ENCODE measurements at regions not wholly inside any gene's neighbourhood (a gene's known extent, or its start where the extent isn't known, plus 50 kb on each side); places are given as distances from the start of the nearest gene placed in this dataset.

DNA sequence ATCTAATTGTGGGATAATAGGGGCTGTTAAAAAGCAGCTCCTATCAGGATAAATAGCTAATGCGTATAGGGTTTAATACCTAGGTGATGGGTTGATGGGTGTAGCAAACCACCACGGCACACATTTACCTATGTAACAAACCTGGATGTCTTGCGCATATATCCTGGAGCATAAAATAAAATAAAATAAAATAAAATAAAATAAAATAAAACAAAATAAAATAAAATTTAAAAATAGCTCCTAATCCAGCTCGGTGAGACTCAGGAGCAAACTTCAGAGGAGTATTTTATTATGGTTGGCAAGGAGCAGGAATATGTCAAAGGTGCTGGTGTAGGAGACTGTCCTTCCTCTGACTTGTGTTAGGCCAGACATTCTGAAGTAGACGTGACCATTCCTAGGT lies 721.0 kb downstream of the BCL11B start:
- no peak for DNase-seq

DNA sequence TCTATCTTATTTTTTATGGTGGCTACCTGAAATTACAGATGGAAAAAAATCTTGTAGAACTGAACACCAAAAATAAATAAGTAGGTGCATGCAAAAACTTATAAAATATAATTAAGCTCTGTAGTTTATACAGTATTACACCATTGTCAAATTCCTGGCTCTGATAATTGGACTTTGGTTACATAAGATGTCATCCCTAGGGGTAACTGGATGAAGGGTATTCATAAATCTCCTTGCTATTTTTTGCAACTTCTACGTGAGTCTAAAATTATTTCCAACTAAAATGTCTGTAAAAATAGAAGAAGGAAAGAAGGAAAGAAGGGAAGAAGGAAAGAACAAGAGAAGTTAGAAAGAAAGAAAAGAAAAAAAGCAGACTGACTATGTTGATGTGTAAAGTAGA lies 716.6 kb downstream of the BCL11B start:
- DNase-seq, result no peak

DNA sequence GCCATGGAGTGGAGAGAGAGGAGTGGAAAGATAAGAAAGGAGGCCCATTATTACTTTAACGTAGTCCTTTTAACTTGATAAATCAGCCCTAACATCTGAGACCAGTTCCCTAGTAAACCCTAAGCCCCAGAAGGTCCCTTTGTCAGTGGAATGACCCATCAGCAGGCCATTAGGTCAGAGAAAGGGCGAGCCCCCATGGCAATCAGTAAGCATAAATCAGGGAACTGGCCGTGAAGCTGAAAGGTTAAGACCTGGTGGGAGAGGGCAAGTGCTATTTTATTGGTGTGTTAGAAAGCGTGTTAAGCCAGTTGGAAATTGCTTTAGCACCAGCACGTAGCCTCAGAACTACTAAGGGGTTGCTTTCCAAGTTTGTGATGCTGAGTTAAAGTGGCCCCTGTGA lies 708.0 kb downstream of the BCL11B start:
- DNase-seq, result no peak

DNA sequence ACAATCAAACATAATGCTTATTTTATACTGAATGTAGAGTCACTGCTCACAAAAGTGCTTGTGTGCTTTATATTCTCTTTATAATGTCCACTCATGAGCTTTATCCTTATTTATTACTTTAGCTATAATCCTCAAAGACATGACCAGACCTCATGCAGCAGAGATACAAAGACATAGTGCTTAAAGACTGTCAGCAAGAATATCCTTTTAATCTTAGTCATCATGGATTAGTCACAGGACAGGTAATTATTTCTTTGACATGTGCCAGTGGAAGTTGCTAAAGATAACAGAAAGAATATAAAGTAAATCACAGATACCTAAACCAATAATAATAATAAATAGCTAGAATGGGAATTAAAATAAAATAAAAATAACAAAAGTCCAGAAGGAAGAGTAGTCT lies 707.5 kb downstream of the BCL11B start:
- DNase-seq, result no peak

DNA sequence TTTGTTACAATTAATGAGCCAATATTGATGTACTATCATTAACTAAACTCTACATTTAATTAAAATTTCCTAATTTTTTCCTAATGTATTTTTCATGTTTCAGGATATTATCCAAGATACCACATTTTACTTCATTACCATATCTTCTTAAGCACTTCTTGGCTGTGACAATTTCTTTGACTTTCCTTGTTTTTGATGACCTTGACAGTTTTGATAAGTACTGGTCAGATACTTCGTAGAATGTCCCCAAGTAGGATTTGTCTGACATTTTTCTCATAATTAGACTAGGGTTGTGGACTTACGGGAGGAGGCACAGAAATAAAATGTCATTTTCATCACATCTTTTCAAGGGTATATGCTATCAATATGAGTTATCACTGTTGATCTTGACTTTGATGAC lies 700.9 kb downstream of the BCL11B start:
- no peak for DNase-seq

DNA sequence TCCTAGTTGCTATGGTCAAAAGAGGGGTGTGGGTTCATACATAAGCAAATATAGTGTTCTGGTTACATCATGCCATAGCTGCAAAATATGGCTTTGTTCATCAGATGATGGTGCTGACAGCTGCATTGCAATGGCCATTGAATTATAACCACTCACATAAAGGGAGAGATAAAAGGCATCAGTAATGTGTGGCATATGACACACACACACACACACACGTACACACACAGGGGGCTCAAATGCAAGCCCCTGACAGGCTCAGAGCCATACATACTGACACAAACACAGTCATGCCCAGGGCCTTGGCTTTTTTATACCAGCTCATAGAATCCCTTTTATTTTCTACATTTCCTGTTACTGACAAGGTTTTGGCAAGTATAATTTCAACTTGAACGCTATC lies 698.9 kb downstream of the BCL11B start:
- DNase-seq, result no peak

DNA sequence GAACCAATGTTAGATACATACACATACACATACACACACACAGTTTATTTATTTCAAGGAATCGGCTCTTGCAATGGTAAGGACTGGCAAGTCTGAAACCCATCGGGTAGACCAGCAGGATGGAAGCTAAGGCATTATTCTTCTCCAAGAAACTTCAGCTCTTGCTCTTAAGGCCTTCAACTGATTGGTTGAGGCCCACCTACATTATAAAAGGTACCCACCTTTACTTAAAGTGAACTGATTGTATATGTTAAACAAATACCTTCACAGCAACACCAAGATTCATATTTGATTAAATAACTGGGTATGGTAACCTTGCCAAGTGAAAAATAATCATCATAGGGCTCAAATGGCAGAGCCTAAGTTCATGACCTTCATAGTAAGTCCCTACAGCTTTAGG lies 695.5 kb downstream of the BCL11B start:
- DNase-seq, result no peak

DNA sequence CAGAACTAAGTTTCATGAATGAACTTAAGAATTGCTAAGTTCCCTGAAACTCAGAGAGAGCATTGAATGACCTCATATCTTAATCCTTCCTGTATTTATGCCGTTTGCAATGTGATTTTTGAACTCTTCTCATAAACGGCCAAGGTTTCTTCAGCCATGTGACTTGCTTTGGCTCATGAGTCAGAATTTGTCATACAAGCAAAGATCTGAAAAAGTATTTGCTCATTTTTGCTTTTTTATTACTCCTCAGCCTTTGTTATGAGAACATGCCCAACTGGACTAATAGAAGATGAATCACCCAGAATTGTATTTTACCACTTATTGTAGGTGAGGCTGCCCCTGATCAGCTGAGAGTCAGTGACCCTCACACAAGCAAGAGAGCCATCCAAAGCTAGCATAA lies 693.8 kb downstream of the BCL11B start:
- DNase-seq, result no peak

DNA sequence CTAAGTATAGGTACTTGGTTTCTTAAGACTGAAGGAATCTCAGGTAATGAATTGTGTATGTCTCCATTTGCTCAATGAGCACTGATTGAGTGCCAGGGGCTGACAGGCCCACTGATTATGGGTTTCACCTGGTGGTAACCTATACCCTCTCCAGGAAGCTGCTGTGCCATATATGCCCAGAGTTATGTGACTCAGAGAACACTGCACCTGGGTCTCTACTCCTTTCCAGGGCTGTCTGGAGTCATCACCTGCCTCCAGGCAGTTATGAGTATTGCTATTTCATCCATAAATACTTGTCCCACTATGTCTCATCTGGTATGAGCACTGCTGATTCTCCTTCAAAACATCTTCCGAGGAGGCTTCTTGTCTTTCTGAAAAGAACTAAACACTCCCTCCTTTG lies 692.9 kb downstream of the BCL11B start:
- DNase-seq, result no peak

DNA sequence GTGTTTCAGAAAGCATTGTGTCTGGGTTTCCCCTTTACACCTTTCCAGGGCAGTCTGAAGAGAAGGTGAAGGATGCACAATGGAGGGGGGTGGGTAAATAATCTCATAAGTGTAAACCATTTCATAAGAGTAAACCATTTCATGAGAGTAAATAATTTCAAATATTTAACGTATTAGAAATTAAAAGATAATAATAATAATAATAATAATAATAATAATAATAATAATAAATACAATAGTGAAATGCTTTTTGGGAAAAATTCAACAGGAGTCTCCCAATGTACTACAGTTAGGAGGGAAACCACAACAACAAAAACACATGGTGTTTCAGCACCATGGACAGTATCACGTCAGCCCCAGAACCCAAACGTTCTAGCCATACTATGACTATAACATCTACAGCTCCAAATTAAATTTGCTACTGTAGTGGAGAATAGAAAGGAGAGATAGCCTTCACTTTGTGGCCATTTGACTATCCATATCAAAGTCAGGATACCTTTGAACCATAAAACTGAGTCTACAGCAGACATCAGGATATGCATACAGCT lies 691.8 kb downstream of the BCL11B start:
- no peak for DNase-seq

DNA sequence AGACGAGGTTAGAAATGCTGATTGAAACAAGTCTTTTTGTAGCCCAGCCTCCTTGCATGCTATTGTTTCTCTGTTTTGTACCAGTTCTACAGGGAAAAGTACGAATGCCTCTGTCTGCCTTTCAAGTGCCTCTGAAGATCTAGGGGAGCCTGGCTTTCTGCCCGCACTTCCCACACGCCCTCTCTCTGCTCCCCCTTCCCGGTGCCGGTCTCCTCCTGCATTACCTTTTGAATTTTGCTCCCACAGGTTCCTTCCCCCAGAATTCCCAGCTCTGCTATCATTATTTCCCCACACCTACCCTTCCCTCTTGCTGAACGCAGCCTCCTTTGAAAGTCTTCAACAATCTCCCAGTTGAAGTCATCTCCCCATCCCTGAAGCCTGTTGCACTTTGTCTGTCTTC lies 689.7 kb downstream of the BCL11B start:
- no peak for DNase-seq

DNA sequence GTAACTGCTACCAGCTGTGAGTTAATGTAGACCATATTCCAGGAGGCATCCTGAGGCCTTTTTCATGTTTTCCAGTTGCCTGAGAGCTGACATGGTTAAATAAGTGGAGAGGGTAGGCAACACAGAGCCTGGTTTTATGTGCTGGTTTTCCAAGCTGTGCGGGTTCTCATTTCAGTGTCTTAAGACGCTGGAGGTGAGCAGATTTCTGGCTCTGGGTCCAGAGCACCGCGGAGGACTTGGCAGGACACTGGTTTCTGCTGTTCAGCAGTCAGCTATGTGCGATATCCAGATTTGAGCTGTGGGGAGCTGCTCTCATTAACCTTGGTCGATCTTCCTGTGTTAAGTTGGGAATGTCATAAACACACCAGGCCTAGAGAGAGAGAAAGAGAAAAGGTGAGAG lies 680.8 kb downstream of the BCL11B start:
- DNase-seq, result no peak

DNA sequence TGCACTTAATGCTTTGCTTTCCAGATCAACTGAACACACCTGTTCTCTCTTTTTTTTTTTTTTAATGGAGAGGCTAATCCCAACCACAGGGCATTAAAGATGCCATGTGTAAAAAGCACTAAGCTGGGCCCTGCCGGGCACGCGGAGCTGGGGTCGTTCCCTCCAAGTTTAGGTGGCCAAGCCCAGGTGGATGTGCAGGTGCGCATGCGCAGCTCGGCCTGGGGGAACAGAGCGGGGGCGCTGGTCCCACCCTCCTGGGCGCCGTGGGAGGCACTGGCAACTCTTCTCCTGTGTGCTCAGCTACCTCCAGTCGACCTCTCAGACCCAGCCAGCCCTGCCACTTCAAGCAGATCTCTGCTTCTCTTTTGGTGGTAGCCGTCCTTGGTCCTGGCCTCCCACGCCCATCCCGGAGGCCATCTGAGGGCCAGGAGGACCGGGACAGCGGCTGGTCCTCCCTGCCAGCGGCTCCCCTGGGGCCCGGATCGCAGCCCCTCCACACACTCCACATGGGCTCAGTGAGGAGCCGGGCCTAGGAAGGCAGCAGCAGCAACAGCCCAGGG lies 679.3 kb downstream of the BCL11B start:
- no peak for DNase-seq

DNA sequence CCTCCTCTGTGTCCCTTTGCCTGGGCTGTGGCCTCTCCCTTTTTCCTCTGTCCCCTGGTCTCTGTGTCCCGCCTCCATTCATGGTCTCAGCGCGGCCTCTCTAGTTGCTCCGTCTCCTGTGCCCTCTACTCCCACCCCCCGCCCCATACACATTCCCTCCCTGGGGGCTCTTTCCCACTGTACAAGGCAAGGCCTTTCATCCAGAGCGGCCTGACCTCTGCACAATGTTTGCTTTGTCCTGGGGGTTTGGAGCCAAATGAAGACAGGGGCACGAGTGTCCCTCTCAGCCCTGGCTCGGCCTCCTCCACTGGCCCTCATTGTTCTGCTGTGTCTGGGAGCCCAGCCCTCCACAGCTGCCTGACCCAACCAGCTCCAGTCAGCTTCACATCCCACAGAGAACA lies 678.6 kb downstream of the BCL11B start:
- no peak for DNase-seq

DNA sequence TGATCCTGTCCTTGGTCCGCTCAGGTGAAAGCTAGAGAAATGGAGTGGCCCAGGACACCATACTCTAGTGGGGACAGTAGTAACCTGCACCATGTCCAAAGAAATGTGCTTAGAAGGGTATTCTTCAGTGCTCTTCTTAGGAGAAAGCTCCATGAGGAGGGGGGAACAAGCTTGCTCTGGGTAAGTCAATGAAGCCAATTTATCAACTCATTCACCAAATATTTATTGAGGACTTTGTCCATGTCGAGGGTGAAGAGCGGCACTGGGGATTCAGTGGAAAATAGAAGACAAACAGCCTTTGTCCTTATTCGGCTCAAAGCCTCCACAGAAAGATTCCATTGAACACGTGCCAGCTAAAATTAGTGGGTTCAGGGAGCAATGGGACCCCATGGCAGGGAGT lies 677.8 kb downstream of the BCL11B start:
- DNase-seq, result no peak

DNA sequence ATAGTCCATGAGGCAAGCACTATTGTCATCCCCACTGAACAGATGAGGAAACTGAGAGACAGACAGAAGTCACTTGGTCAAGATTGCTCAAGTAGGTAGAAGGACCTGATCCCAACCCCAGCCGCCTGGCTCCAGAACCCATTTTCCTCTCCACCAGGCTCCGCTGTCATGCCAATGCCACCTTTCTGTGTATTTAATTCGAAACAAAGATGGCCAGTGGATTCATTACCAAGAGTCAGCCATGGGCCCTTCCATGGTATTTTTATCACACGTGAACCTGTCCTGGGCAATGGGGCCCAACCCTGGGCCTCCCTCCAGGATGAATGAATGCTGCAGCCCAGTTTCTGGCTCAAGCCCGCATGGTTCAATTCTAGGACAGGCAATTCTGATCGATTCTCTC lies 673.4 kb downstream of the BCL11B start:
- DNase-seq, result no peak

DNA sequence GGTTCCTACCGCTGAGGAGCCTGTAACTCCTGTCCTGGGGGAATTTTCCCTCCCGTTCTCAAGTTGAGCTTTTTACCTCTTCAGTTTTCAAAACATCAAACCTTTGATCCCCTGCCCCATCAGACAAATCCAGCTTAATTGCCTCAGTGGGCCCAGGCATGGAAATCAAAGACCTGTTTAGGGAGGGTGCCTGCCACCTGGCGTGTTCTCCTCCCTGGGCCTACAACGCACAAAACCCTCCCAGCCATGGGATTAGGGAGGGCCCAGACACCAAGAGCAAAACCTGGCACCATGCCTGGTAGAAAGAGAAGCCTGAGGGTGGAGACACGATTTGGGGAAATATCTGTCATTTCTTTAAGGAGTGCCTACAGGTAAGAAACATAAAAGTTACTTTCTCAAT lies 672.9 kb downstream of the BCL11B start:
- no peak for DNase-seq

DNA sequence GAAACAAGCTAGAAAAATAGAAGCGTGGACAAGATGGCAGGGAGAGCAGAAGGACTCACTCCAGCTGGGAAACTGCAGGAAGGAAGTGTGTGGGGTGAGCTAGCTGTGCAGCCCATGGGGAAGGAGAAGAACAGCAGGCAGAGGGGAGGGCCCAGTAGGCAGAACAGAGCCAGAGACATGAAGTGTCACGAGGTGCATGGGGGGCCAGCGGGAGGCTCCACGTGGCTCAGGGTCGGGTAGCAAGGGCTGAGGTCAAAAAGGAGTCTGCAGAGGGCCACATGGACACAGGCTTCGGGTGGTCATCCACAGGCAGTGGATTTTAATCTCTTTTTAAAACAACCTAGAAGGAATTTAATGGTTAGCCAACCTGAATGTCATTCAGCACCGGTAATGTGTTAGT lies 669.0 kb downstream of the BCL11B start:
- no peak for DNase-seq

DNA sequence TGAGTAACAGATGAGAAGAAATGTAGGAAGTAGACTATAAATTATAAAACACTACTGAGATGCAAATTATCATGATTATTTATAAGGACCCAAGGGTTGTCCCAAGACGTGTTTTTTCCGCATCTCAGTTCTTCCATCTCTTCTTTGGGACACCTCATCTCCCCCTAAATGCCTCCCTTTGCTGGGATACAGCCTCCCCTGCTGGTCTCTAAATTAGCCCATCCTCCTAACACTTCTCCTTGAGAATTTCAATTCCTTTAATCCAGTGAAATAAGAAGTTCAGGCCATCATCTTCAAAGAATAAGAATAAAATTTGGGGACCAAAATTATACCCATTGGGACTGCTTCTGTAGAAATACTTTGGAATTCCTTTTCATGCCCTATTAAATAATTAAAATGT lies 667.0 kb downstream of the BCL11B start:
- DNase-seq, result no peak

DNA sequence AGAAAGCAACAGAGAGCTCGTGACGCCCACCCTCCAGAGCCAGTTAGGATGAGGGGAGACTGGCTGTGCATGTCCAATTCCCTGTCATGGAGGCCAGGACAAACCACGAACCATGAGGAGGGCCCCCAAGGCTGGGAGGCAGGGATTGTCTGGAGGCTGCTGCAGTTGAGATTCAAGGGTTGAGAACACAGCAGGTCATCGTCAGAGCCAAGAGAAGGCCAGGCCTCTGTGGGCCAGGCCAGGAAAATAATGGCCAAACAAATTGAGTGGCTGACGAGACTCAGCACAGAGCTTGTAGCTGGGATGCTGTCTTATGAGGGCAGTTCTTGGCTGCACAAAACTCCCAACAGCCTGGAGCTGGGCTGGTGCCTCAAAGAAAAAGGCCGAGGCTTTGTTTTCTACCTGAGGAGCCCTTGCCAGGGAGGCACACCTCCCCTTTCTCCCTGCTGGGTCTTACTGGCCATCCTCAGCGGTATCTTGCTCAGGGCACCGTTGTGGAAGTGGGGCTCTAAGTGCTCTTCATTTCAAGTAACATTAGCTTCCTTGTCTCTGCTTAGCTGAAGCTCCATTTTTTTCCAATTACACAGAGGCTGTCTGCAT lies 665.9 kb downstream of the BCL11B start:
- no peak for DNase-seq

DNA sequence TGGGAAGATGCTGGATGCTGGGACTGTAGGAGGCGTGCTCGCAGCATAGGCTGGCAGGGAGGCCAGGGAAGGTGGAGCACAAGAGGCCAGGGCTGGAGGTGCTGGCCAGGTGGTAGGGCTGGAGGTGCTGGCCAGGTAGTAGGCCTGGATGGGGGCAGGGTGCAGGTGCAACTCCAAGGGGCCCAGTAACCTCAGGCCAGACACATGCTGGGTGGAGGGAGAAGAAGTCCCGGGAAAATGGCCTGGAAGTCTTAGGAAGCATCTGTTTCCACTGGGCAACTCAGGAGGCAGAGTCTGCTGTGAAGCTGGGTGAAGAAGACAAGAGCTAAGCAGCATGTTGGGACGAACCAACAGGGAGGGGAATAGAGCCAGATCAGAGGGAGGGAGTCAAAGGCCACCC lies 665.2 kb downstream of the BCL11B start:
- DNase-seq, result no peak

DNA sequence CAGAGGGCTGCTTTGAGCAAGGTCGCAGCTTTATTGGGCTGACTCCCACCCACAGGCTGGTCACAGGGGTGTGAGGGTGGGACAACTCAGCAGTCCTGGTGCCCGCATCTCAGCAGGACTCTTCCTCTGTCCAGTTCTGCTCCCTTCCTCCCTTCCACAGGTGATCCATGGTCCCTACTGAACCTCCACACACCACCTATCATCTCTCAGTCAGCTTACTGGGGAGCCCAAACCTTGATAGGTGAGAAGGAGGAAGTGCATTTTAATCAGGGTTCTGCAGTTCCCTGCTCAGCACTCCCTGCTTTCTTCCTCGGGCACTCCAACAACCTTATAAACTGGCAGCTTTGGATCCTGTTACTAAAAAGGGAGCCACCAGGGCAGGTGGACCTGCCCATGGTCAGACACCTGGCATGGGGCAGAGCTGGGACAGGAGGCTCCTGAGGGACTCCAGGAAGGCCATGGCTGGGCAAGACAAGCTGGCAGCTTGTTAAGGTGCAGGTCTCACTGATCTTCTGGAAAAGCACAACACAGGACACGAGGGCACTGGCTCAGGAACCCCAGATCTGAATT lies 664.6 kb downstream of the BCL11B start:
- no peak for DNase-seq

DNA sequence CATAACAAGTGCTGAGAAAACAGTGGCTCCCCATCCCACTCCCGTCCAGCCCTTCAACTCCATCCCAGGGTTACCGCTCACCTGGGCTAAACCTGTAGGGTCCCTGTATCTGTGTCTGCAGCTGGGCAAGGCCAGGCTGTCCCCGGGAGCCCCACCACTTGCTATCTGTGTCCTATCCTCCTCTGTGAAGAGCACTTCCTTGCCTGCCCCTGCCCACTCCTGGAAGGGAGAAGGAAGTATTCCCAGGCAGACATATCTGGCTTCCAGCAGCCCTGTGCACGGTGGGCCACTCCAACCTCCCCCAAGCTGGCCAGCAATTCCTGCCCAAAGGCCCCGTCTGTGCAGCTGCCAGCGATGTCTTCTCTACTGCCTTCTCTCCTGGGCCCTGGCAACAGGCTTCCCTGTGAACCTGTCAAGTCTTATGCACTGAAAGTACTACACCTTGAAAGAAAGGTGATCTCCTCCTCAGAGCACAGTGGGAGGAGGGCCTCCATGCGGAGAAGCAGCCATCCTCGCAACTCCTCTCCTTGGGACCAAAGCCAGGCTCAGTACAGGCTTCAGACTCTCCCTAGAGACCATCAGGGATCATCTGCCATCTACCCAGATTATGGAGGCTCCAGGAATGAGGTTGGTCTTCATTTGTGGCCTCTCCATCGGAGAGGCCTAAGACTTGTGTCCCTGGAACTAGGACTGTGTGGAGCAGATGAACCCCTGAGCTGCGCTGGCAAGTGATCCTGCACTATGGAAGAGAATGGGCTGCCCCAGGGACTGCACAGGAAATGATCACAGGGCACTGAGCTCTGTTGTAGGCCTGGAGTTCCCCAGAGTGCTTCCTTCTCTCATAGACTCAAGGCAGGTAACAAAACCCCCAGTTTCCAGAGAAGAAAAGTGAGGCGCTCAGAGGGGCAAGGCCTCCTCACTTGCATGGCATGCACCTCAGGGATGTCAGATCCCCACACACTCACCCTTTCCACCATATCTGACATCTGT lies 663.6 kb downstream of the BCL11B start:
- no peak for DNase-seq
